ENCODE measurements at regions not wholly inside any gene's neighbourhood (a gene's known extent, or its start where the extent isn't known, plus 50 kb on each side); places are given as distances from the start of the nearest gene placed in this dataset.
A peak's percentile ranks its signal among the peaks of the same experiment; 100 is the strongest.

DNA sequence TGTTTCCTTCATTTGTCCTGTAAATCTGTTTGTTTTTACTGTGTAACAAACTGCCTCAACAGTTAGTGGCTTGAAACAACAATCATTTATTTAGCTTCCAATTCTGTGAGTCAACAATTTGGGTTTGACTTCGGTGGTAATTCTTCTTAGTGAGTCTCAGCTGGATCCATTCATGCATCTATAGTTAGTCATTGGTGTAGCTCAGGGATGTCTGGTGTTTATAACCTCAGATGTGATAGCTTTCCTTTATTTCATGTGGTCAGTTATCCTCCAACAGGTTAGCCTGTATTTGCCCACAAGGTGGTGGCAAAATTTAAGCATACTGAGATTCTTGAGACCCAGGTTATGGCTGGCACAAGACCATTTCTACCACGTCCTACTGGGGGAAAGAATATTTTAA lies 1267.2 kb downstream of the RAPGEF2 start:
- no peak for DNase-seq (ENCODE audit: low read depth in 1 of 2, low spot score in 2 of 2)
- no peak overlapping the region for H4K5ac ChIP-seq (ENCODE audit: insufficient read length, low read depth, low read length)
- no peak overlapping the region for H2BK12ac ChIP-seq (ENCODE audit: low read depth, low read length)
- H3K56ac ChIP-seq (replicated peaks; ENCODE audit: insufficient read length, low read depth, low read length) = no peak overlapping the region
- no peak overlapping the region for H3K14ac ChIP-seq (ENCODE audit: insufficient read length)
- no peak overlapping the region for H2BK20ac ChIP-seq (ENCODE audit: low read length)
- H2AFZ ChIP-seq (ENCODE audit: low read length) = no peak overlapping the region
- no peak overlapping the region for H3K4me2 ChIP-seq (ENCODE audit: insufficient read depth in 1 of 2, low read depth in 2 of 2, low read length in 2 of 2)
- H3K36me3 ChIP-seq (ENCODE audit: control insufficient read depth in 2 of 4, insufficient read depth in 4 of 4, low read length in 3 of 4) = no peaks in the 10 kb centered on the region
- no peak overlapping the region for H3K27ac ChIP-seq (ENCODE audit: low read depth, low read length)
- H3K23ac ChIP-seq (ENCODE audit: insufficient read length) = no peak overlapping the region
- POLR2A ChIA-PET (ENCODE audit: partially characterized antibody) = no interaction called here
- no peak overlapping the region for H3K4me3 ChIP-seq (ENCODE audit: extremely low read depth in 1 of 4, insufficient read depth in 2 of 4, low read depth in 3 of 4, low read length in 4 of 4)
- H4K20me1 ChIP-seq (replicated peaks in 1 of 2; ENCODE audit: control insufficient read depth in 1 of 2, insufficient read depth in 2 of 2, low read length in 2 of 2) = no peaks in the 10 kb centered on the region
- no peak overlapping the region for H3K9ac ChIP-seq (replicated peaks in 1 of 4; ENCODE audit: extremely low read depth in 1 of 4, low read depth in 3 of 4, low read length in 3 of 4)
- H3K9me3 ChIP-seq (ENCODE audit: insufficient read depth in 2 of 2, low read depth in 1 of 2, low read length in 1 of 2) = no peaks in the 10 kb centered on the region
- H3K79me1 ChIP-seq (ENCODE audit: low read depth, low read length) = no peaks in the 10 kb centered on the region
- H3K18ac ChIP-seq (ENCODE audit: extremely low read depth, low read length) = no peak overlapping the region
- H2BK120ac ChIP-seq (replicated peaks; ENCODE audit: low read depth, low read length) = no peak overlapping the region
- H2BK5ac ChIP-seq (ENCODE audit: low read depth, low read length) = no peak overlapping the region
- H3K4ac ChIP-seq (replicated peaks; ENCODE audit: insufficient read length, low read depth, low read length) = no peak overlapping the region
- H3K79me2 ChIP-seq (ENCODE audit: control insufficient read depth in 1 of 2, insufficient read depth in 2 of 2, low read length in 2 of 2) = no peaks in the 10 kb centered on the region
- no peaks in the 10 kb centered on the region for H3K4me1 ChIP-seq (replicated peaks in 1 of 4; ENCODE audit: control insufficient read depth in 3 of 4, insufficient read depth in 4 of 4, low read length in 3 of 4)
- H3K23me2 ChIP-seq (ENCODE audit: low read depth, low read length) = no peaks in the 10 kb centered on the region
- no peak overlapping the region for H4K8ac ChIP-seq (ENCODE audit: extremely low read depth, insufficient read depth, low read length)
- H3K27me3 ChIP-seq (replicated peaks in 1 of 4; ENCODE audit: control insufficient read depth in 3 of 4, extremely low read depth in 1 of 4, insufficient read depth in 3 of 4, low read length in 3 of 4) = no peaks in the 10 kb centered on the region
- 94% methylated on average over 2 of the region's 2 CpGs; no CpG with 5 or more reads in 1 of the 2 experiments for WGBS, 2 experiments (ENCODE audit: extremely low coverage in 1 of 2, insufficient coverage in 1 of 2, insufficient read length in 1 of 2, insufficient replicate concordance in 2 of 2, low coverage in 1 of 2, low lambda C conversion rate in 2 of 2, missing lambda C conversion rate in 1 of 2)
- H2BK15ac ChIP-seq (ENCODE audit: low read length) = no peak overlapping the region
- no peak for FAIRE-seq
- no peak overlapping the region for H2AK5ac ChIP-seq (ENCODE audit: low read depth, low read length)
- TF ChIP-seq RAD21 (IDR thresholded peaks at IDR 0.05 in 1 of 2, conservative IDR thresholded peaks at IDR 0.05 in 1 of 2; ENCODE audit: low read depth in 2 of 2, low read length in 2 of 2) (peak in 1 of 2 experiments; percentile 47; a peak in 3 of 4 replicates), CEBPB (IDR thresholded peaks at IDR 0.05; ENCODE audit: low read depth, low read length) (no peak)
- CTCF ChIA-PET (ENCODE audit: partially characterized antibody) = interaction anchor here (0.8 to 1.1 kb wide), 2 partner anchors 275 to 410 kb away, joined by 3 read pairs; no protein-coding TSS in a partner anchor
- no peak overlapping the region for H4K91ac ChIP-seq (replicated peaks; ENCODE audit: insufficient read length, low read length)

All from H1 (cell line).